H1 (cell line): ENCODE measurements at regions not wholly inside any gene's neighbourhood (a gene's known extent, or its start where the extent isn't known, plus 50 kb on each side); places are given as distances from the start of the nearest gene placed in this dataset.

Experiments used
- CHD7 ChIP-seq: fragments of 300-600 bp; sonication (generic); IDR thresholded peaks from 2 replicates; pipeline ENCODE4 v1.7.1; 2012; ENCODE audit warnings: low read length, moderate library complexity, mild to moderate bottlenecking, inconsistent platforms; ENCODE audit not compliant: insufficient replicate concordance

GRCh38 chr15:62219799-62220198 lies 54.7 kb upstream of the C2CD4B start (continued):
- no peak for TF ChIP-seq CHD7
